ENCODE measurements at regions not wholly inside any gene's neighbourhood (a gene's known extent, or its start where the extent isn't known, plus 50 kb on each side); places are given as distances from the start of the nearest gene placed in this dataset.

GRCh38 chr3:95751509-95751908 lies 1062.9 kb upstream of the EPHA6 start:
- no peak for TF ChIP-seq EZH2 (IDR thresholded peaks at IDR 0.05)
- TF ChIP-seq POLR2AphosphoS5 (IDR thresholded peaks at IDR 0.05; ENCODE audit: borderline replicate concordance, low read depth, low read length), result no peak
- no peak for TF ChIP-seq FOXP2 (optimal IDR thresholded peaks at IDR 0.05; ENCODE audit: control extremely low read depth, extremely low read length, insufficient read depth)

Measured in SK-N-MC (cell line).